ENCODE measurements at regions not wholly inside any gene's neighbourhood (a gene's known extent, or its start where the extent isn't known, plus 50 kb on each side); places are given as distances from the start of the nearest gene placed in this dataset.

DNA sequence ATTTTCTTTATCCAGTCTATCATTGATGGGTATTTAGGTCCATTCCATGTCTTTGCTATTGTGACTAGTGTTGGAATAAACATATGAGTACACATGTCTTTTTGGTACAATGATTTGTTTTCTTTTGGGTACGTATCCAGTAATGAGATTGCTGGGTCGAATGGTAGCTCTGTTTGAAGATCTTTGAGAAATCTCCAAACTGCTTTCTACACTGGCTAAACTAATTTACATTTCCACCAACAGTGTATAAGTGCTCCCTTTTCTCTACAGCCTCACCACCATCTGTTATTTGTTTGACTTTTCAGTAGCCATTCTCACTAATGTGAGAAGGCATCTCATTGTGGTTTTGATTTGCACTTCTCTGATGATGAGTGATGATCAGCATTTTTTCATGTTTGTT is 103.7 kb downstream of the GOSR1 start:
- POLR2A ChIA-PET = no interaction called here
- Histone ChIP-seq H3K9me1 (ENCODE audit: control insufficient read depth, insufficient read depth, low read length) (no peaks in the 10 kb centered on the region), H3K9me3 (replicated peaks; ENCODE audit: control insufficient read depth, insufficient read depth, low read depth, low read length) (no peaks in the 10 kb centered on the region), H3K36me3 (ENCODE audit: control insufficient read depth, insufficient read depth, low read length) (no peaks in the 10 kb centered on the region), H3K27ac (ENCODE audit: extremely low read depth, low read depth, low read length) (no peak overlapping the region), H3K4me2 (ENCODE audit: insufficient read depth, low read length) (no peak overlapping the region), H3K4me3 (no peak overlapping the region), H3K9ac (ENCODE audit: insufficient read depth in 1 of 2, low read depth in 2 of 2, low read length in 2 of 2) (no peak overlapping the region), H3K27me3 (ENCODE audit: control insufficient read depth in 2 of 2, insufficient read depth in 2 of 2, low read length in 2 of 2) (peaks cover 0 to 13% of the 10 kb centered on the region in 2 experiments; a peak in 3 of 5 replicates), H3K79me2 (ENCODE audit: control insufficient read depth, insufficient read depth, low read length) (no peaks in the 10 kb centered on the region), H3K4me1 (replicated peaks in 1 of 2; ENCODE audit: control insufficient read depth in 2 of 2, insufficient read depth in 2 of 2, low read length in 2 of 2) (peaks cover 0 to 6% of the 10 kb centered on the region in 2 experiments; a peak in 2 of 5 replicates), H2AFZ (ENCODE audit: low read depth, low read length) (no peak overlapping the region), H4K20me1 (replicated peaks; ENCODE audit: control insufficient read depth, insufficient read depth, low read length) (no peaks in the 10 kb centered on the region)
- in situ Hi-C loops (cut with MboI) (no loop called here), intact Hi-C loops (cut with micrococcal nuclease) (no loop called here)
- DNase-seq (ENCODE audit: extremely low read depth in 1 of 4, low spot score in 3 of 4) = no peak
- TF ChIP-seq ELF2 (CRISPR knock-in tag; IDR thresholded peaks at IDR 0.05) = no peak
- no peak for TF ChIP-seq TRIM24 (IDR thresholded peaks at IDR 0.05)
- no peak for FAIRE-seq
- WGBS (ENCODE audit: insufficient coverage, low coverage, missing lambda C conversion rate) = 5% methylated on average over 2 of the region's 2 CpGs
- CTCF ChIA-PET (ENCODE audit: low intra/inter-chr PET ratio) = no interaction called here
- BruUV-seq (replicated peaks) = no TSS peak
- ATAC-seq = no peak

- CTCF ChIA-PET (ENCODE audit: low intra/inter-chr PET ratio) = no interaction called here
- Histone ChIP-seq H3K4me1 (replicated peaks in 1 of 2; ENCODE audit: control insufficient read depth in 2 of 2, insufficient read depth in 2 of 2, low read length in 2 of 2) (peaks cover 0 to 6% of the 10 kb centered on the region in 2 experiments; a peak in 2 of 5 replicates), H2AFZ (ENCODE audit: low read depth, low read length) (no peak overlapping the region), H3K4me3 (no peak overlapping the region), H3K36me3 (ENCODE audit: control insufficient read depth, insufficient read depth, low read length) (no peaks in the 10 kb centered on the region), H3K9ac (ENCODE audit: insufficient read depth in 1 of 2, low read depth in 2 of 2, low read length in 2 of 2) (no peak overlapping the region), H3K27me3 (ENCODE audit: control insufficient read depth in 2 of 2, insufficient read depth in 2 of 2, low read length in 2 of 2) (peaks cover 0 to 19% of the 10 kb centered on the region in 2 experiments; a peak in 3 of 5 replicates), H4K20me1 (replicated peaks; ENCODE audit: control insufficient read depth, insufficient read depth, low read length) (no peaks in the 10 kb centered on the region), H3K9me3 (replicated peaks; ENCODE audit: control insufficient read depth, insufficient read depth, low read depth, low read length) (no peaks in the 10 kb centered on the region), H3K4me2 (ENCODE audit: insufficient read depth, low read length) (no peak overlapping the region), H3K27ac (ENCODE audit: extremely low read depth, low read depth, low read length) (no peak overlapping the region), H3K79me2 (ENCODE audit: control insufficient read depth, insufficient read depth, low read length) (no peaks in the 10 kb centered on the region), H3K9me1 (ENCODE audit: control insufficient read depth, insufficient read depth, low read length) (no peaks in the 10 kb centered on the region)
- no TSS peak for BruUV-seq (replicated peaks)
- intact Hi-C loops (cut with micrococcal nuclease) = no loop called here
- POLR2A ChIA-PET = no interaction called here
- no peak for TF ChIP-seq IFI16 (CRISPR knock-in tag; IDR thresholded peaks at IDR 0.05)
- TF ChIP-seq ZNF75A (CRISPR knock-in tag; IDR thresholded peaks at IDR 0.05) = no peak
- TF ChIP-seq PPARD (CRISPR knock-in tag; IDR thresholded peaks at IDR 0.05) = no peak
- TF ChIP-seq TFAM (CRISPR knock-in tag; conservative IDR thresholded peaks at IDR 0.05) = no peak
- TF ChIP-seq NRF1 (conservative IDR thresholded peaks at IDR 0.05 in 1 of 2, IDR thresholded peaks at IDR 0.05 in 1 of 2) = no peak
- TF ChIP-seq HSF4 (CRISPR knock-in tag; IDR thresholded peaks at IDR 0.05; ENCODE audit: borderline replicate concordance) = no peak
- TF ChIP-seq, protein P1, sequence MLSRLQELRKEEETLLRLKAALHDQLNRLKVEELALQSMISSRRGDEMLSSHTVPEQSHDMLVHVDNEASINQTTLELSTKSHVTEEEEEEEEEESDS (CRISPR knock-in tag; IDR thresholded peaks at IDR 0.05) = no peak
- TF ChIP-seq ZNF23 (CRISPR knock-in tag; IDR thresholded peaks at IDR 0.05) = no peak
- TF ChIP-seq ZNF586 (CRISPR knock-in tag; conservative IDR thresholded peaks at IDR 0.05) = no peak
- TF ChIP-seq MEF2D (tag; conservative IDR thresholded peaks at IDR 0.05; ENCODE audit: low read depth) = no peak
- TF ChIP-seq HNRNPH1 (optimal IDR thresholded peaks at IDR 0.05; ENCODE audit: low read depth, low read length) = no peak
- no peak for TF ChIP-seq NFE2 (IDR thresholded peaks at IDR 0.05; ENCODE audit: low read depth)
- TF ChIP-seq ZKSCAN3 (CRISPR knock-in tag; IDR thresholded peaks at IDR 0.05) = no peak
- no peak for TF ChIP-seq ZNF12 (CRISPR knock-in tag; IDR thresholded peaks at IDR 0.05)
- 8% methylated on average over 2 of the region's 5 CpGs for WGBS (ENCODE audit: insufficient coverage, low coverage, missing lambda C conversion rate)
- in situ Hi-C loops (cut with MboI) = no loop called here
- DNase-seq (ENCODE audit: extremely low read depth in 1 of 4, low spot score in 3 of 4) (no peak), FAIRE-seq (no peak), ATAC-seq (no peak)
These were observed 102.6 kb downstream of the GOSR1 start for GRCh38 chr17:30579610-30580315.
